GM20000 (cell line): ENCODE measurements at regions not wholly inside any gene's neighbourhood (a gene's known extent, or its start where the extent isn't known, plus 50 kb on each side); places are given as distances from the start of the nearest gene placed in this dataset.

Experiments
- DNase-seq: peaks from one replicate; pipeline ENCODE4 v3.0.0; 2012; ENCODE audit warnings: low spot score
- TF ChIP-seq, protein P1 (sequence below): IDR thresholded peaks from 2 replicates; pipeline ENCODE4 v1.5.1; 2012; ENCODE audit warnings: mild to moderate bottlenecking, control low read depth; ENCODE audit errors: extremely low read depth, missing control alignments

DNA sequence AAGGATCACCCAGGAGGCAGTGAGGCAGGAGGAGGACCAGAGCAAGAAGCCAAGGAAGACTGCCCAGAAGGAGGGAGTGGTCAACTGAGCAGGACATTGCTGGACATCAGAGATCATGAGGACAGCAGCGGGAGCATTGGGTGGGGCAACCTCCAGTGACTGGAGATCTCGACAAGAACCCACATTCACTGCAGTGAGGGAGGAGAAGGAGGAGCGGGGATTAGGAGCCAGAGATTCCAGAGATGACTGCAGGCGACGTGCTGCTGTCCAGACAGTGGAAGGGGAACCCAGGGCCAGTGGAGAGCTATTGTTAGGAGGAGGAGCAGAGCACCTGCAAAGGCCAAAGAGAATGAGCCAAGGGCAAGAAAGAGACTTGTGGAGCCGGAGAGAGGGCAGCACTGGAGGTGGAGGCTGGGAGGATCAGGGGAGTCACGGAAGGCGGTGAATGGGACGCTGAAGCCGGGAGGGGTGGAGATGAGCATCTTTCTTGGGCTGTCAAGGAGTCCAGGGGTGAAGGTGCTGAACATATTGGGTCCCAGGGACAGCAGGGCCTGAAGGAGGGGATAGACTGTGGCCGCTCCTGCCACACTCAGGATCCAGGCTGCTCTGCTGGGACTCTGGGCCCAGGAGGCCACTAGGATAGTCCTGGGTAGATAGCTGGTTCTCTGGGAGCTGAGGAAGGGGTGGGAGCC is 140.1 kb upstream of the UNC5B start:
- TF ChIP-seq, protein P1, sequence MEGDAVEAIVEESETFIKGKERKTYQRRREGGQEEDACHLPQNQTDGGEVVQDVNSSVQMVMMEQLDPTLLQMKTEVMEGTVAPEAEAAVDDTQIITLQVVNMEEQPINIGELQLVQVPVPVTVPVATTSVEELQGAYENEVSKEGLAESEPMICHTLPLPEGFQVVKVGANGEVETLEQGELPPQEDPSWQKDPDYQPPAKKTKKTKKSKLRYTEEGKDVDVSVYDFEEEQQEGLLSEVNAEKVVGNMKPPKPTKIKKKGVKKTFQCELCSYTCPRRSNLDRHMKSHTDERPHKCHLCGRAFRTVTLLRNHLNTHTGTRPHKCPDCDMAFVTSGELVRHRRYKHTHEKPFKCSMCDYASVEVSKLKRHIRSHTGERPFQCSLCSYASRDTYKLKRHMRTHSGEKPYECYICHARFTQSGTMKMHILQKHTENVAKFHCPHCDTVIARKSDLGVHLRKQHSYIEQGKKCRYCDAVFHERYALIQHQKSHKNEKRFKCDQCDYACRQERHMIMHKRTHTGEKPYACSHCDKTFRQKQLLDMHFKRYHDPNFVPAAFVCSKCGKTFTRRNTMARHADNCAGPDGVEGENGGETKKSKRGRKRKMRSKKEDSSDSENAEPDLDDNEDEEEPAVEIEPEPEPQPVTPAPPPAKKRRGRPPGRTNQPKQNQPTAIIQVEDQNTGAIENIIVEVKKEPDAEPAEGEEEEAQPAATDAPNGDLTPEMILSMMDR: no peak
- no peak for DNase-seq

DNA sequence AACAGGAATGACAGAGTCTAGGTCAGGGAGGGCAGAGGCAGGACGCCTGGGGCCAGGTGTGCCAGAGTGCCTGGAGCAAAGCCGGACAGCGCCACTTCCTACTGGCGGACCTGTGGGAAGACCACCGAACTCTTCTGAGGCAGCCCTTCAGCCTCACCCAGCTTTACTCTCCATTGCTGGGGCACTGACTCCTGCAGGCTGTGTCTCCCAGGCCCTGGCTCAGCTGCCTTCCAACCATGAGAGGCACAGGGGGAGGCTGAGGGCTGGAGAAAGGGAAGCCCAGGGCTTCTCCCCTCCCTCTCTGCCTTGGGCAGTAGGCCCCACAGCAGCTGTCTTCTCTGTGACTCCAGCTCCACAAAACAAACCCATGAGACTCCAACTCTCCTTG is 139.6 kb upstream of the UNC5B start:
- TF ChIP-seq, protein P1: no peak
- DNase-seq: no peak

DNA sequence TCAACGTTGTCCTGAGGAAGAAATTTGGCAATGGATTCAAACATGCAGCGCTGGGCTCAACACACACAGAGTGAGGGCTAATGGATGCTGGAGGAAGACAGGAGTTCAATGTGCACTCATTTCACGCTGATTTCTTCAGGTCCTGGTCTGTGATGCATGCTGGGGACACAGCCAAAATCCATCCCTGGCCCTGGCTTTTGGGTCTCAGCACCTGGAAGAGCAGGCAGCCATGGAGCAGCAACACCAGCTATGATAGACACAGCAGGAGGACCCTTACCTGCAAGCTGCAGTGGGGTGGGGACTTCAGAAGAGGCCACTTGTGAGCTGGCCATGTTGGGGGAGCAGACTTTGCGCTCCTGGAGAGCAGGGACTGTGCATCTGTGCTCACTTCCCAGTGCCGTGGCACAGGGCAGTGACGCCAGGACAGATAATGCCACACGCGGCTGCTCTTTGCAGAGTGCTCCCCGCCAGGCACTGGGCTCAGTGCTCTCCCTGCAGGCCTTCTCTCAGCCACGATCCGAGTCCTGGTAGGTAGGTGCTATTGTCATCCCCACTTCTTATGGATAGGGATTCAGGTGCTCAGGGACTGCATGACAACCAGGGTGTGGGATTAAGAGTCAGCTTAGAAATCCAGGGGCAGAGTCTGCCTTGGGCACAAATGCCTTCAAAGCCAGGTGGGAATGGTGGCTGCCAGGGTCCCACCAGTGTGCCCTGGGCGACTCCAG is 138.8 kb upstream of the UNC5B start:
- no peak for DNase-seq
- TF ChIP-seq, protein P1: no peak

DNA sequence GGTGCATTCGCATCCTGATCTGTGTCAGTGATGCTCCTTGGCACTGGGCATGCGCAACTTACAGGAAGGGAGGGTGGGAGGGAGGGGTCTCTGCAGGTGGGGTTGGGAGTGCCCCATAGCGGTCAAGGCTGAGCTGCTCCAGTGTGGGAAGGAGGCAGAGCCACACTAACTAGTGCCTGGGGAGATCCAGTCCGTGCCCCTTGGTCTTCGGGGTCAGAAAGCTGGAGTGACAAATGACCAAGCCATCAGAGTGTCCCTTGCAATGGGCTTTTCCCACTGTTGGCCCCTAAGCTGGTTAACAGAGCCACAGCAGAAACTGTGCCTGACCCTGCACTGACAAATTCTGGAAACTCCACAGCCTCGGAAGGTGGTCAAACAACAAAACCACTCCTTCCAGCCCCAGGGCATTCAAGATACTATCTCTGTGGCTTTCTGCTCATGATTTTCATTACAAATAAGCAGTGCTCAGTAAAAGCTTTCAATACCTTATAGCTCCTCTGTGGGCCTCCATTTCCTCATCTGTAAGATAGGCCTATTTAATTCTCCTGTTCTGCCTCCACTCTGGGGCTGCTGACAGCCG is 138.1 kb upstream of the UNC5B start:
- TF ChIP-seq, protein P1: no peak
- DNase-seq: no peak

DNA sequence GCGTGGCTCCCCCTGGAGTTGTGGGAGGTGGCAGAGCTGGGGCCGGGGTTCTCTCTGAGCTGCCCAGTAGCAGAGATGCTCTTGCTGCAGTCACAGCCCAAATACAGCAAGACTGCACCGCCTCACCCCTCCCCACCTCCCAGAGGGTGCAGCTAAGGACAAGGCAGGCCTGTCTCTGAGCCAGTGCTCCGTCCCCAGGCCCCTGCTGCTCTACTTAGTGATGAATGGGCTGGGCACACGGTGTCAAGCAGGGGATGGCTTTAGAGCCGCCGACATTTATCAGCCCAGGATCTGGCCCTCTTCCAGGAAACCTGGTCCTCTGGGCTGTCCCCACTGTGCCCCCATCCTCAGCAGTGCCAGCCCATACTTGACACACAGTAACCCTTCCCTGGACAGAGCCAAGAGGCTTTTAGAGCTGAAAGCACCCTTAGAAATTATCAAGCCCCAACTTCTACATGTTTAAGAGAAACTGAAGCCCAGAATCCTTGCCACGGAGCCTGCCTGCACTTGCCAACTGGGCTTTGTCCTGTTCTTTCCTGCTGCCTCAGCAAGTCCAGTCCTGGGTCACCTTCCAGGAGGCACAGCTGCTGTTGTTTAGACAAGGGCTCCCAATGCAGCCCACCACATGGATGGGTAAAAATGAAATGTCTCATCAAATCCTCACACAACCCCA is 137.1 kb upstream of the UNC5B start:
- no peak for DNase-seq
- TF ChIP-seq, protein P1: no peak

DNA sequence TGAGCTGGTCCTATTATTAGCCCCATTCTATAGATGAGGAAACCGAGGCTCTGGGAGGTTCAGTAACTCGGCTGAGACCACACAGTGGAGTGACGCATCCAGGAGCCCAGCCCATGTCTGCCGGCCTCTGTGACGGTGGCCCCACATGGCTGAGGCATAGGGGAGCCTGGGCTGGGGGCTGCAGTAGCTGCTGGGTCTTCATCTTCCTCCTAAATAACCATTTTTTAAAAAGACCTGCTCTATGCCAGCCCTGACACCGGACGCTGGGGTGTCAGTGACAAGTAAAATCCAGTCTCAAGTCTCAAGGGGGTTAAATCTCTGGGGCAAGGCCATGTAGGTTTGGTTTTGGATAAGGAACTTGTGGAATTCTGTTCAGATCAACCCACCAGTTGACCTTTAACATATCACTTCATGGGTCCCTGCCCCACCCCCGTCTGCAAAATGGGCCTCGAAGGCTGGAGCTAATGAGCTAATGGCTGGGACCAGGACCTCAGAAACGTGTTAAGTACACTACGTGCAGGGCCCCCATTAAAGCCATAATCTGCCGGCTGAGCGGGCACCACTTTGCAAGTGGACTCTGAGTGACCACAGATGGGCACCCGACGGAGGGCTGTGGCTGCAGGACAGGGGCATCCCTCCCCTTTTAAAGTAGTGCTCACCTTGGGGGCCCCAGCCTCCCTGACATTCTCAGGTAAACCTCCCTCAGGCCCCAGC is 136.5 kb upstream of the UNC5B start:
- no peak for DNase-seq
- TF ChIP-seq, protein P1: no peak
